ENCODE measurements at regions not wholly inside any gene's neighbourhood (a gene's known extent, or its start where the extent isn't known, plus 50 kb on each side); places are given as distances from the start of the nearest gene placed in this dataset.

DNA sequence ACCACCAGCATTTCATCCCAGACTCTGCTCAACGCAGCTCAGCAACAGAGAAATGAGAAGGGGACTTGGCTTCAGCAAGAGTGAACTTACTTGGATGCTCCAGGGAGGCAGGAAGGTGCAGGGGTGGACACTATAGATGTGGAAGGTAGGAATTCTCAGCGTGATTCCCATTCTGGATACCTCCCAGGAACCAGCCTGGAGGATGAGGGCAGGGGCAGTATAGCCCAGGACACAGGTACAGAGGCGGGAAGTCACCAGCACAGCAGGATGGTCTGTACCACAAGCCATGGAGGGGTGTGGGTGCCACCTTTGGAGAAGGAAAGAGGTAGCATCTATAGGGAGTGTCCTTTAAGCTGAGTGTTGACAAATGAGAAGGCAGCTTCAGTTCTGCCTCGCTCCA is 1275.2 kb downstream of the TBC1D22A start:
- no peaks in the 10 kb centered on the region for H3F3A ChIP-seq (ENCODE audit: control insufficient read depth, insufficient read depth)
- no peak for TF ChIP-seq EZH2phosphoT487 (IDR thresholded peaks at IDR 0.05; ENCODE audit: borderline replicate concordance, low read length)
- TF ChIP-seq, protein P1, sequence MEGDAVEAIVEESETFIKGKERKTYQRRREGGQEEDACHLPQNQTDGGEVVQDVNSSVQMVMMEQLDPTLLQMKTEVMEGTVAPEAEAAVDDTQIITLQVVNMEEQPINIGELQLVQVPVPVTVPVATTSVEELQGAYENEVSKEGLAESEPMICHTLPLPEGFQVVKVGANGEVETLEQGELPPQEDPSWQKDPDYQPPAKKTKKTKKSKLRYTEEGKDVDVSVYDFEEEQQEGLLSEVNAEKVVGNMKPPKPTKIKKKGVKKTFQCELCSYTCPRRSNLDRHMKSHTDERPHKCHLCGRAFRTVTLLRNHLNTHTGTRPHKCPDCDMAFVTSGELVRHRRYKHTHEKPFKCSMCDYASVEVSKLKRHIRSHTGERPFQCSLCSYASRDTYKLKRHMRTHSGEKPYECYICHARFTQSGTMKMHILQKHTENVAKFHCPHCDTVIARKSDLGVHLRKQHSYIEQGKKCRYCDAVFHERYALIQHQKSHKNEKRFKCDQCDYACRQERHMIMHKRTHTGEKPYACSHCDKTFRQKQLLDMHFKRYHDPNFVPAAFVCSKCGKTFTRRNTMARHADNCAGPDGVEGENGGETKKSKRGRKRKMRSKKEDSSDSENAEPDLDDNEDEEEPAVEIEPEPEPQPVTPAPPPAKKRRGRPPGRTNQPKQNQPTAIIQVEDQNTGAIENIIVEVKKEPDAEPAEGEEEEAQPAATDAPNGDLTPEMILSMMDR (IDR thresholded peaks at IDR 0.05; ENCODE audit: low read depth, low read length, poor library complexity, severe bottlenecking), result no peak
- no peaks in the 10 kb centered on the region for H3K9me3 ChIP-seq (ENCODE audit: control insufficient read depth, insufficient read depth, low read length)
- H3K36me3 ChIP-seq (ENCODE audit: control insufficient read depth, low read length), result no peaks in the 10 kb centered on the region
- no peak overlapping the region for H3K4me3 ChIP-seq (ENCODE audit: low read length)
- H3K79me2 ChIP-seq (ENCODE audit: control insufficient read depth, low read length), result no peaks in the 10 kb centered on the region
- no peak overlapping the region for H3K27ac ChIP-seq (ENCODE audit: low read depth, low read length)
- no peaks in the 10 kb centered on the region for H3K9me2 ChIP-seq (replicated peaks; ENCODE audit: control insufficient read depth, low read length)
- no peak overlapping the region for H3K4me2 ChIP-seq (ENCODE audit: low read length)
- no peaks in the 10 kb centered on the region for H4K20me1 ChIP-seq (ENCODE audit: control insufficient read depth, insufficient read depth, low read depth, low read length)
- H3K27me3 ChIP-seq (ENCODE audit: control insufficient read depth, low read length), result no peaks in the 10 kb centered on the region
- peaks cover 11% of the 10 kb centered on the region for H3K4me1 ChIP-seq (ENCODE audit: control insufficient read depth, low read length)

GRCh38 chr22:48035897-48036296 is 1273.4 kb downstream of the TBC1D22A start:
- Histone ChIP-seq H3K9me3 (ENCODE audit: control insufficient read depth, insufficient read depth, low read length) (no peaks in the 10 kb centered on the region), H3K4me1 (ENCODE audit: control insufficient read depth, low read length) (peaks cover 11% of the 10 kb centered on the region), H3K36me3 (ENCODE audit: control insufficient read depth, low read length) (no peaks in the 10 kb centered on the region), H3K27ac (ENCODE audit: low read depth, low read length) (no peak overlapping the region), H4K20me1 (ENCODE audit: control insufficient read depth, insufficient read depth, low read depth, low read length) (no peaks in the 10 kb centered on the region), H3K9me2 (replicated peaks; ENCODE audit: control insufficient read depth, low read length) (no peaks in the 10 kb centered on the region), H3K4me2 (ENCODE audit: low read length) (no peak overlapping the region), H3F3A (ENCODE audit: control insufficient read depth, insufficient read depth) (no peaks in the 10 kb centered on the region), H3K79me2 (ENCODE audit: control insufficient read depth, low read length) (no peaks in the 10 kb centered on the region), H3K4me3 (ENCODE audit: low read length) (no peak overlapping the region), H3K27me3 (ENCODE audit: control insufficient read depth, low read length) (no peaks in the 10 kb centered on the region)
- TF ChIP-seq EZH2phosphoT487 (IDR thresholded peaks at IDR 0.05; ENCODE audit: borderline replicate concordance, low read length), result no peak
- TF ChIP-seq, protein P1 (IDR thresholded peaks at IDR 0.05; ENCODE audit: low read depth, low read length, poor library complexity, severe bottlenecking), result no peak

DNA sequence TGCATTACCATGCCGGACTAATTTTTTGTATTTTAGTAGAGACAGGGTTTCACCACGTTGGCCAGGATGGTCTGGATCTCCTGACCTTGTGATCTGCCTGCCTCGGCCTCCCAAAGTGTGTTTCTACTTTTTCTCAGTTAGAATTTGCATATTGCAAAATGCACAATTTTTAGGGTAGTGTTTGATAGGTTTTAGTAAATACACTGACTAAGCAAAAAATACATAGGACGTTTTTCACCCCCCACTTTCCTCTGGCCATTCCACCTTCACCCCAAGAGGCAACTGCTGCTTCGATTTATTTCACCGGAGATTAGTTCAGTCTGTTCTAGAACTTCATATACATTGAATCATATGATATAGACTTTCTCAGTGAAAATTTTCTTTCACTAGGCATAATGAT is 1269.1 kb downstream of the TBC1D22A start:
- H3K4me1 ChIP-seq (ENCODE audit: control insufficient read depth, low read length), result no peaks in the 10 kb centered on the region
- no peaks in the 10 kb centered on the region for H3K27me3 ChIP-seq (ENCODE audit: control insufficient read depth, low read length)
- no peaks in the 10 kb centered on the region for H3F3A ChIP-seq (ENCODE audit: control insufficient read depth, insufficient read depth)
- no peaks in the 10 kb centered on the region for H3K9me2 ChIP-seq (replicated peaks; ENCODE audit: control insufficient read depth, low read length)
- H3K36me3 ChIP-seq (ENCODE audit: control insufficient read depth, low read length), result no peaks in the 10 kb centered on the region
- H4K20me1 ChIP-seq (ENCODE audit: control insufficient read depth, insufficient read depth, low read depth, low read length), result no peaks in the 10 kb centered on the region
- no peak overlapping the region for H3K27ac ChIP-seq (ENCODE audit: low read depth, low read length)
- H3K4me2 ChIP-seq (ENCODE audit: low read length), result no peak overlapping the region
- no peak overlapping the region for H3K4me3 ChIP-seq (ENCODE audit: low read length)
- H3K9me3 ChIP-seq (ENCODE audit: control insufficient read depth, insufficient read depth, low read length), result no peaks in the 10 kb centered on the region
- no peak for TF ChIP-seq EZH2phosphoT487 (IDR thresholded peaks at IDR 0.05; ENCODE audit: borderline replicate concordance, low read length)
- TF ChIP-seq, protein P1 (IDR thresholded peaks at IDR 0.05; ENCODE audit: low read depth, low read length, poor library complexity, severe bottlenecking), result no peak
- H3K79me2 ChIP-seq (ENCODE audit: control insufficient read depth, low read length), result no peaks in the 10 kb centered on the region

- Histone ChIP-seq H3K79me2 (ENCODE audit: control insufficient read depth, low read length) (no peaks in the 10 kb centered on the region), H3K27ac (ENCODE audit: low read depth, low read length) (no peak overlapping the region), H3K36me3 (ENCODE audit: control insufficient read depth, low read length) (no peaks in the 10 kb centered on the region), H3K4me3 (ENCODE audit: low read length) (no peak overlapping the region), H3K9me3 (ENCODE audit: control insufficient read depth, insufficient read depth, low read length) (peaks cover 2% of the 10 kb centered on the region; the same call in 1 of the 2 replicates), H3F3A (ENCODE audit: control insufficient read depth, insufficient read depth) (no peaks in the 10 kb centered on the region), H3K4me1 (ENCODE audit: control insufficient read depth, low read length) (peaks cover 9% of the 10 kb centered on the region), H3K9me2 (replicated peaks; ENCODE audit: control insufficient read depth, low read length) (no peaks in the 10 kb centered on the region), H4K20me1 (ENCODE audit: control insufficient read depth, insufficient read depth, low read depth, low read length) (no peaks in the 10 kb centered on the region), H3K4me2 (ENCODE audit: low read length) (no peak overlapping the region), H3K27me3 (ENCODE audit: control insufficient read depth, low read length) (no peaks in the 10 kb centered on the region)
- no peak for TF ChIP-seq EZH2phosphoT487 (IDR thresholded peaks at IDR 0.05; ENCODE audit: borderline replicate concordance, low read length)
- TF ChIP-seq, protein P1 (IDR thresholded peaks at IDR 0.05; ENCODE audit: low read depth, low read length, poor library complexity, severe bottlenecking), result no peak
Observed at GRCh38 chr22:48025096-48025495, 1262.6 kb downstream of the TBC1D22A start.
